ENCODE measurements at regions not wholly inside any gene's neighbourhood (a gene's known extent, or its start where the extent isn't known, plus 50 kb on each side); places are given as distances from the start of the nearest gene placed in this dataset.

- H3K79me2 ChIP-seq (ENCODE audit: insufficient read depth, low read length), result no peaks in the 10 kb centered on the region
- no peak overlapping the region for H3K27ac ChIP-seq (ENCODE audit: extremely low read length, insufficient read depth, low read length)
- no peaks in the 10 kb centered on the region for H4K20me1 ChIP-seq (ENCODE audit: insufficient read depth, low read length)
- H2AFZ ChIP-seq (ENCODE audit: low read length), result no peak overlapping the region
- POLR2A ChIA-PET, result no interaction called here
- H3K4me3 ChIP-seq (replicated peaks in 1 of 3; ENCODE audit: insufficient read depth in 1 of 3, low read depth in 2 of 3, low read length in 3 of 3), result no peak overlapping the region
- no peaks in the 10 kb centered on the region for H3K9me3 ChIP-seq (ENCODE audit: low read length)
- no peaks in the 10 kb centered on the region for H3K36me3 ChIP-seq (replicated peaks in 1 of 2; ENCODE audit: control insufficient read depth in 1 of 2, insufficient read depth in 2 of 2, low read length in 2 of 2)
- H3K4me2 ChIP-seq (ENCODE audit: low read depth, low read length), result no peak overlapping the region
- H3K4me1 ChIP-seq (ENCODE audit: insufficient read depth, low read length), result no peaks in the 10 kb centered on the region
- WGBS (ENCODE audit: low lambda C conversion rate), result 0% methylated on average over 3 of the region's 3 CpGs
- BruUV-seq (replicated peaks), result no TSS peak
- CTCF ChIA-PET (ENCODE audit: low intra/inter-chr PET ratio, low total read pairs), result no interaction called here
- intact Hi-C loops (cut with micrococcal nuclease; ENCODE audit: unreplicated experiment), result no loop called here
- FAIRE-seq (no peak), ATAC-seq (no peak), DNase-seq (ENCODE audit: low spot score) (no peak)
- no peaks in the 10 kb centered on the region for H3K27me3 ChIP-seq (ENCODE audit: control insufficient read depth in 1 of 2, insufficient read depth in 2 of 2, low read length in 2 of 2)
- in situ Hi-C loops (cut with HindIII; ENCODE audit: extremely low pct_ligation_motif_present, low pct_unique_long_range_greater_than_20kb), result no loop called here
- H3K9ac ChIP-seq (ENCODE audit: insufficient read depth, low read depth, low read length), result no peak overlapping the region
- TF ChIP-seq AGO1 (IDR thresholded peaks at IDR 0.05; ENCODE audit: low read depth, low read length, poor library complexity, severe bottlenecking) (no peak), FUBP1 (CRISPR knock-in tag; IDR thresholded peaks at IDR 0.05; ENCODE audit: borderline replicate concordance) (no peak), ZNF414 (CRISPR knock-in tag; IDR thresholded peaks at IDR 0.05) (no peak), RFX3 (CRISPR knock-in tag; IDR thresholded peaks at IDR 0.05) (no peak), REST (IDR thresholded peaks at IDR 0.05; ENCODE audit: borderline replicate concordance in 1 of 2, low read depth in 1 of 2, low read length in 2 of 2) (no peak), ZNF749 (CRISPR knock-in tag; IDR thresholded peaks at IDR 0.05; ENCODE audit: borderline replicate concordance) (no peak), ATF6 (CRISPR knock-in tag; conservative IDR thresholded peaks at IDR 0.05) (no peak), SIN3A (IDR thresholded peaks at IDR 0.05; ENCODE audit: borderline replicate concordance, low read depth, low read length) (no peak), HMGXB3 (CRISPR knock-in tag; IDR thresholded peaks at IDR 0.05; ENCODE audit: borderline replicate concordance) (no peak), JARID2 (CRISPR knock-in tag; IDR thresholded peaks at IDR 0.05; ENCODE audit: insufficient replicate concordance) (no peak), MED13 (CRISPR knock-in tag; IDR thresholded peaks at IDR 0.05) (no peak)
These were observed 155.7 kb upstream of the FBN2 start for GRCh38 chr5:128693764-128694163.

Measured in HepG2 (cell line).